OCI-LY3 (cell line): ENCODE measurements at regions not wholly inside any gene's neighbourhood (a gene's known extent, or its start where the extent isn't known, plus 50 kb on each side); places are given as distances from the start of the nearest gene placed in this dataset.

ENCODE experiments used
- H2AFZ ChIP-seq: fragments of 200-600, 300-600 bp; shearing (Covaris generic); 2 replicates; pipeline ENCODE4 v1.6.0; 2014; ENCODE audit warnings: antibody characterized with exemption, low read depth, low read length
- H3K27ac ChIP-seq: fragments of 200-600, 300-600 bp; sonication (generic); 2 replicates; pipeline ENCODE4 v1.5.1; 2014; ENCODE audit warnings: mild to moderate bottlenecking, low read length, moderate library complexity, mixed read lengths
- H3K27me3 ChIP-seq: fragments of 200-600, 300-600 bp; sonication (generic); 2 replicates; pipeline ENCODE4 v1.6.1; 2014; ENCODE audit warnings: low read depth, low read length, mixed read lengths
- H3K36me3 ChIP-seq: fragments of 200-600, 300-600 bp; sonication (generic); replicated peaks from 2 replicates; pipeline ENCODE3; 2014; ENCODE audit warnings: low read depth, low read length, mixed read lengths
- H3K4me1 ChIP-seq: fragments of 300-600, 200-600 bp; sonication (generic); 2 replicates; pipeline ENCODE4 v1.6.1; 2014; ENCODE audit warnings: low read length, mixed read lengths
- H3K4me2 ChIP-seq: fragments of 200-600, 300-600 bp; sonication (generic); 2 replicates; pipeline ENCODE4 v1.6.1; 2014; ENCODE audit warnings: low read length, mixed read lengths
- H3K4me3 ChIP-seq: fragments of 300-600, 200-600 bp; sonication (generic); 2 replicates; pipeline ENCODE4 v1.5.1; 2014; ENCODE audit warnings: antibody characterized with exemption, mild to moderate bottlenecking, low read length, moderate library complexity
- H3K79me2 ChIP-seq: fragments of 300-600, 200-600 bp; shearing (Covaris generic); 2 replicates; pipeline ENCODE4 v1.6.1; 2014; ENCODE audit warnings: mild to moderate bottlenecking, low read length, mixed read lengths
- H3K9ac ChIP-seq: fragments of 300-600, 200-600 bp; shearing (Covaris generic); 2 replicates; pipeline ENCODE4 v1.6.0; 2014; ENCODE audit warnings: mild to moderate bottlenecking, low read length, moderate library complexity
- H3K9me3 ChIP-seq: fragments of 200-600, 300-600 bp; shearing (Covaris generic); 2 replicates; pipeline ENCODE4 v1.6.1; 2014; ENCODE audit warnings: low read length, mixed read lengths; ENCODE audit not compliant: insufficient read depth
- H4K20me1 ChIP-seq: fragments of 200-600, 300-600 bp; sonication (generic); 2 replicates; pipeline ENCODE4 v1.6.1; 2016; ENCODE audit warnings: low read length, mixed read lengths; ENCODE audit not compliant: insufficient read depth
- CTCF ChIP-seq: fragments of 200-600, 300-600 bp; sonication (generic); IDR thresholded peaks from 2 replicates; pipeline ENCODE4 v1.5.1; 2014; ENCODE audit warnings: antibody characterized with exemption, low read length, low read depth
- EZH2phosphoT487 ChIP-seq: fragments of 200-600 bp; shearing (Covaris generic); IDR thresholded peaks from 2 replicates; pipeline ENCODE4 v1.6.1; 2018; ENCODE audit warnings: antibody characterized with exemption, mixed run types, low read depth

- Histone ChIP-seq H3K36me3 (no peaks in the 10 kb centered on the region), H3K9me3 (no peaks in the 10 kb centered on the region), H4K20me1 (no peaks in the 10 kb centered on the region), H3K27me3 (no peaks in the 10 kb centered on the region), H3K4me1 (no peaks in the 10 kb centered on the region), H3K9ac (no peak overlapping the region), H2AFZ (no peak overlapping the region), H3K4me2 (no peak overlapping the region), H3K79me2 (no peaks in the 10 kb centered on the region), H3K4me3 (no peak overlapping the region), H3K27ac (no peak overlapping the region)
- no peak for TF ChIP-seq CTCF
- no peak for TF ChIP-seq EZH2phosphoT487
Measured at GRCh38 chrX:30151964-30152363, 63.4 kb upstream of the MAGEB2 start.

GRCh38 chrX:30153175-30153880, 62.0 kb upstream of the MAGEB2 start:
- Histone ChIP-seq H3K27me3 (no peaks in the 10 kb centered on the region), H3K9ac (no peak overlapping the region), H4K20me1 (no peaks in the 10 kb centered on the region), H2AFZ (no peak overlapping the region), H3K27ac (no peak overlapping the region), H3K9me3 (no peaks in the 10 kb centered on the region), H3K36me3 (no peaks in the 10 kb centered on the region), H3K4me3 (no peak overlapping the region), H3K4me1 (no peaks in the 10 kb centered on the region), H3K4me2 (no peak overlapping the region), H3K79me2 (no peaks in the 10 kb centered on the region)
- TF ChIP-seq EZH2phosphoT487 = no peak

- no peaks in the 10 kb centered on the region for H3K4me1 ChIP-seq
- H2AFZ ChIP-seq = no peak overlapping the region
- H3K36me3 ChIP-seq = no peaks in the 10 kb centered on the region
- no peaks in the 10 kb centered on the region for H3K79me2 ChIP-seq
- no peaks in the 10 kb centered on the region for H4K20me1 ChIP-seq
- no peaks in the 10 kb centered on the region for H3K27me3 ChIP-seq
- H3K9me3 ChIP-seq = no peaks in the 10 kb centered on the region
- no peak overlapping the region for H3K4me2 ChIP-seq
- TF ChIP-seq CTCF = no peak
- H3K9ac ChIP-seq = no peak overlapping the region
- H3K27ac ChIP-seq = no peak overlapping the region
- H3K4me3 ChIP-seq = no peak overlapping the region
Measured at GRCh38 chrX:30153881-30154260, 61.5 kb upstream of the MAGEB2 start.

- no peak overlapping the region for H3K27ac ChIP-seq
- no peak overlapping the region for H2AFZ ChIP-seq
- no peaks in the 10 kb centered on the region for H3K9me3 ChIP-seq
- H3K79me2 ChIP-seq = no peaks in the 10 kb centered on the region
- H3K9ac ChIP-seq = no peak overlapping the region
- no peaks in the 10 kb centered on the region for H3K36me3 ChIP-seq
- no peak overlapping the region for H3K4me2 ChIP-seq
- H3K27me3 ChIP-seq = no peaks in the 10 kb centered on the region
- no peak for TF ChIP-seq CTCF
- no peak for TF ChIP-seq EZH2phosphoT487
- no peaks in the 10 kb centered on the region for H3K4me1 ChIP-seq
- no peak overlapping the region for H3K4me3 ChIP-seq
- no peaks in the 10 kb centered on the region for H4K20me1 ChIP-seq
Measured at GRCh38 chrX:30156009-30156408, 59.4 kb upstream of the MAGEB2 start.
